GM19240 (cell line): ENCODE measurements at regions not wholly inside any gene's neighbourhood (a gene's known extent, or its start where the extent isn't known, plus 50 kb on each side); places are given as distances from the start of the nearest gene placed in this dataset.

Source experiments
- DNase-seq: peaks from one replicate; pipeline ENCODE4 v3.0.0; 2011; ENCODE audit warnings: low spot score; ENCODE audit not compliant: insufficient read length

DNA sequence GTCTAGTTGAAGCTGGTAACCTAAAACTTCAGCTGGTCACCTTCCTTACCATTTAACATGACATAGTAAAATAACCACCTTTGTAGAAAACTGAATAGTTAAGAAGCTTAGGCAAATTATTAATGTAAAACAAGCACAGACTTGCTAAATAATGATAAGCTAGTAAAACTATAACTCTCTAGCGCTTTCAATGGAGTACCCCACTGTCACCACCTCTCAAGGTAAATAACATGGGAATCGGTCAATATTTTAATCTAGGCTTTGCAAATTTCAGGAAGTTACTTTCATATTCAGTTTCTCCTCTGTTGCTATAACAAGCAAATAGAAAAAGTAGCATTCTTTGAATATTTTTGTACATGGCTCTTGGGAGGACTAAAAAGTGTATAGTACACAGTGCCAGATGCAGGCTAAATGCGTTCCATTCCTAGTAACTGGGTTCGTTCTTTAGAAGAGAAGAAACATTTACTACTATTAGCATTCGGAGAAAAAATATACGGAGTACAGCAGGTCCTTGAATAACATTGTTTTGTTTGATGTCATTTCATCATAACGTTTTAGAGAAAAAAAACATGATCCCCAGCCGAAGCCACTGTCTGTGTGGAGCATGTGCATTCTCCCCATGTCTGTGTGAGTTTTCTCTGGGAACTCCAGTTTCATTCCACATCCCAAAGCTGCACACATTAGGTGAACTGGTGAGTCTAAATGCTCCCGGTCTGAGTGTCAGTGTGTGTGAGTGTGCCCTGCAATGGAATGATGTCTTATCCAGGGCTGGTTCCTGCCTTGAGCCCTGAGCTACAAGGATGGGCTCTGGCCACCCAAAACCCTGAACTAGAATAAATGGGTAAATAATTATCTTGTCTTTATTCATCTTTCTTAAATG lies 52.5 kb downstream of the EPRS1 start:
- no peak for DNase-seq

DNA sequence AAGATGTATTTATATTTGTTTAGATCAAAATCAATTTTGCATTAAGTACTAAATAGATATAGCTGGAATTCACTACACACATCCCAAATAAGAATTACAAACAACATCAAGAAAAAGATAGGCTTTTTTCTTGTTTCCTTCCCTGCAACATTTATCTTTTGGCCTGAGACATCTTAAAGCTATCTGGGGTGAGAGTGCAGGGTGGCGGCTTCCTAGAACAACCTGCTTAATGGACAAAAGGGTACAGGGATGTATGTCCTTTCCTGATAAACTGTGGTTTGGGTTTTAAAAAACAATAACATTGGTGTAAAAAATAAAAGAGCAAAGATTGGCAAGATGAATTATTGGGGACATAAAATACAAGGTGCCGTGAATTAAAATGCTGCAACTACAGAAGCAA lies 54.4 kb downstream of the EPRS1 start:
- no peak for DNase-seq

DNA sequence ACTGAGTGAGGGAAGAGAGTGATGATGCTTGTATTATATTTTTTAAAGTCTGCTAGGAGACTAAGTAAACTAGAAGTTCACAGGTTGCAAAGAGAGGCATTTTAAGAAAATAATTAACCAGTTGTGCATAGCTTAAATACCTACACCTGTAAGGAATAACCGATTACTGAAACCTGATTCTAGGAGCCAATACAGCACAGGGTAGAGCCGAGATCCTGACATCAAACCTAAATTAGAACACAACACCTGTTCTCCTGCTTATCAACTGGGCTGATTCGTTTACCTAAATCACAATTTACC lies 54.8 kb downstream of the EPRS1 start:
- no peak for DNase-seq

DNA sequence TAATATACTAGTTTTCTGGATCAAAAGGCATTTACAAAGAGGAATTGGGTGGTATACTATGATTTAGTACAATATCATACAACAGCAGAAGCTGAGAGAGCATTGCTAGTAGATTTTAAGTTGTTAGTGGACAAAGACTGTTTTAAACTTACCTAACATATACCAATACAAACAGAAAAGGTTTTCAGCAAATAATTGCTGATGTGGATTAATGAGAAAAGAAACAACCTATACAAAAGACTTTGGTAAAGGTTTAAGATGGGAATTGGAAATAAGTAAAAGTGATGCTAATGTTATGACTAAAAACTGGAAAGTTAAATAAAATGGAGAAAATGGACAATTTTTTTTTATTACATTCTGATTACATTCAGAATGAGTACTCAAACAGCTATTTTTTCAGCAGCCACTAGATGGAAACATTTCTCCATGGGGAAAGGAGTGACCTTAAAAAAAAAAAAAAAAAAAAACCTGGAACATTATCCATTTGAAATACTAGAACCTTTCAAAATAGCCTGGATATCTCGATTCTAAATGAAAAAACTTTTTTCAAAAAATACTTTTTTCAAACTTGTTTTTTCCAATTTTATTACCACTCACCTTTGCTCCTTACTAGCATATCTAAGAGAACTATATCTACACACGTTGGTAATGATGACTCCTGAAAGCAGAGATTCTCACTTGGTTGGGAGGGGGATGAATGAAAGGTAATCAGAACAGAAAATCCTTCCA lies 55.4 kb downstream of the EPRS1 start:
- no peak for DNase-seq

DNA sequence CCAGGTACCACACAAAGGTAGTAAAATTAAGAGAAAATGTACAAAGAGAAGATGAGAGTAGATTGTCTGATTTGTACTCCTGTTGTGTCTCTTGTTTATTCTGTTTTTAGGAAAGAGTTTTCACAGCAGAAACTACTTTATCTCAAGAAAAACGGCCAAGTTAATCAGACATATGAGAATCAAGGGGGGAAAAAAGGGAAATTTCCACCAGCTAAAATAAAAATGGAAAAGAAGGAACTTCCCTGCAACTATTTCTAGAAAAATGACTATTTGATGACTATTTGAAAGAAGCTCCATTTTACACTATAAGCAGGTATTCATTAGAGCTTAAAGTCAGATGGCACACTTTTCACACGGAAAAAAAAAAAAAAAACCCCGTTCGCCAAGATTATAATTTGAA lies 56.5 kb downstream of the EPRS1 start:
- DNase-seq: no peak

DNA sequence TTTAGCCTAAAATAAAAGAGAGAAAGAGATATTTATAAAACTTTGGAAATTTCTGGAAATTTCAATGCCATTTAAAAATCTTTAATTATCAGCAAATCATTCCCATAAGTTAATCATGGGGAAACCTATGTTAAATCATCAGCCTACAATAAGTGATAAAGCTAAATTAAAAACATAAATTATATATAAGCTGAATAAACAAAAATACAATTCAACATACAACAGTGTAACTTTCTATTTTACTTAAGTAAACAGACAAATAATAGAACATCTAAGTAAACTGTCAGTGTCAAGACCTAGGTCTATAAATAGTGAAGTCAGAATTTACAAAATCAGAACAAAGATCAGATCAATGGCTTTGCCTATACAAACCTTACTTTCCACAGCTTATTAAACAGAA lies 57.5 kb downstream of the EPRS1 start:
- no peak for DNase-seq

DNA sequence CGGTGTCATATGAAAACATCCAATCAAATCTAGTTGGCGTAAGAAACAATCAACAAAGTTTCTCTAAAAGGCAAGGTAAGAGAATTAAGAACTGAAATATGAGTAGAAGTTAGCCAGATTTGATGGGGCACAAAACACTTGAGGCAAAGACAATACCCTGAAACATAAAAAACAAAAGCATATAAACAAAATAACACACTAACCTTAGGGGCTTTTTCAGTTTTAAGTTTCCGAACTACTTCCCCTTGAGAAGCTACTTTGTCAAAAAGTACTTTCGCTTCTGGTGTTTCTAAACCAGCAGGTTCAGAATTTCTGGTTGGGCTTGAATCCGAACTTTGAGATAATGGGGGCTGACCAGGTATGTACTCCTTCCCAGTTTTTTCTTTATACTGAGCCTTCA lies 57.9 kb downstream of the EPRS1 start:
- peak; percentile 18 for DNase-seq

DNA sequence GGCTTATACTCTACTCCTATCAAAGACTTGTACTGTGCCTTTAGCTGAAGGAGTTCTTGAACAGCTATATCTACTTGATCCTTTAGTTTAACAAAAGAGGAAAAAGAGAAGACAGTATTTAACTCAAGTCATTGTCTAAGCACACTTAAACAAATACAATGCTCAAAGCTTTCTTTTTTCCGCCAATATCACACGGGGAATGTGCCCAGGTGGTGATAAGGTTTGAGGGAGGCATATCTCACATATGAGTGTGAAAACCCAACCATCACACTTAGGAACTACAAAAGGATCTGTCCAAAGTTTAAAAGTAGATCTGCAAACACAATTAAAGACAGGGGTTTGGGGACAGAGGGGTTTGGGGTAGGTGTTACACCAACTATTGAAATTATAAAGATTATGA lies 59.0 kb upstream of the SLC30A10 start:
- DNase-seq: no peak

DNA sequence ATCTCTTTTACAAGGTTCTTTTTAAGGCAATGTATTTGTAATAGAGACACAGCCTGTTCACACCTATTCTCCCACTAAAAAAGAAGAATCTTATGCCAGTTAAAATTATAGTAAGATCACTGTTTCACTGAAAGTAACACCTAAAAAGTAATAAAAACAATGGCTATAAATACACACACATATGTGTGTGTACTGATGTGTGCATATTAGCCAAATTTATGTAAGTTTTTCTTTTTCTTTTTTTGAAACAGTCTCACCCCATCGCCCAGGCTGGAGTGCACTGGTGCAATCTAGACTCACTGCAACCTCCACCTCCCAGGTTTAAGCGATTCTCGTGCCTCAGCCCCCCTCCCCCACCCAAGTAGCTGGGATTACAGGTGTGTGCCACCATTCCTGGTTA lies 56.8 kb upstream of the SLC30A10 start:
- no peak for DNase-seq
